Activated CD8-positive, alpha-beta T cell treated with anti-CD3 and anti-CD28 coated beads for 36 hours (primary cell): ENCODE measurements at regions not wholly inside any gene's neighbourhood (a gene's known extent, or its start where the extent isn't known, plus 50 kb on each side); places are given as distances from the start of the nearest gene placed in this dataset.

Experiments used
- ATAC-seq: fragments of 200-7000 bp; cut with Tn5 transposase; one replicate; pipeline ENCODE4 v1.10.0; 2021; ENCODE audit warnings: mild to moderate bottlenecking, moderate library complexity
- CTCF ChIA-PET: fragments of 350-600 bp; sonication (Branson Sonifier 250); formaldehyde crosslinking; loops from one replicate; lab custom pipeline; 2021; ENCODE audit warnings: antibody characterized with exemption; lab: Charles Lee
- POLR2A ChIA-PET: fragments of 350-600 bp; sonication (Branson Sonifier 250); formaldehyde crosslinking; loops from one replicate; lab custom pipeline; 2021; ENCODE audit warnings: antibody characterized with exemption; lab: Charles Lee
- DNase-seq: peaks from one replicate; pipeline ENCODE4 v3.0.0-alpha.2; 2020
- H3K27ac Mint-ChIP-seq: one replicate; pipeline ENCODE4 v1.8.0; 2021; ENCODE audit warnings: mild to moderate bottlenecking, mixed read lengths
- H3K27me3 Mint-ChIP-seq: one replicate; pipeline ENCODE4 v1.8.0; 2021; ENCODE audit warnings: mixed read lengths
- H3K36me3 Mint-ChIP-seq: one replicate; pipeline ENCODE4 v1.8.0; 2021; ENCODE audit warnings: low read depth, mixed read lengths
- H3K4me1 Mint-ChIP-seq: one replicate; pipeline ENCODE4 v1.8.0; 2021; ENCODE audit warnings: low read depth, mixed read lengths
- H3K4me3 Mint-ChIP-seq: one replicate; pipeline ENCODE4 v1.8.0; 2021; ENCODE audit warnings: mild to moderate bottlenecking, moderate library complexity, mixed read lengths
- H3K9me3 Mint-ChIP-seq: one replicate; pipeline ENCODE4 v1.8.0; 2021; ENCODE audit warnings: mixed read lengths
- intact Hi-C: fragments of 100-400 bp; cut with micrococcal nuclease; formaldehyde crosslinking; loops from one replicate; pipeline ENCODE4 v1.10.0; 2022
- TF ChIP-seq, protein P1 (sequence below): fragments of 200-600 bp; IDR thresholded peaks from one replicate; pipeline ENCODE4 v1.8.0; 2022; ENCODE audit warnings: antibody characterized with exemption, mild to moderate bottlenecking

DNA sequence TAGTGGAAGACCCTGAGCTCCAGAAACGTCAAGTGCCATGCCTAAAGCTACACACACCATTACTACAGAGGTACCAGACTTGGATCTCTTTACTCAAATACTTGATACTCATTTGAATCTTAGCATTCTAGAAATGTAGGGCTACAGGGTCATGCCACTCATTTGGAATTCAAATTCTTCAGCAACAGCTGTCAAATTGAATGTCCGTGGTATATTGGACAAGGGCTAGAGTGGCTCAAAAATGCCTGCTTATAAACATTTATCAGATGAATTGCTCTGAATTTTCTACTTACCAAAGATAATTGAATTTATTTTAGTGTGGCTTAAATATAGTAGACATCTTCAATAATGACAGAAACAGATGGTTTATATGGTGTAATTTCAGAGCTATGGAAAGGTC, 669.7 kb downstream of the SLC4A3 start:
- H3K9me3 Mint-ChIP-seq: peaks cover 2% of the 10 kb centered on the region
- H3K36me3 Mint-ChIP-seq: no peaks in the 10 kb centered on the region
- ChIA-PET CTCF (no interaction called here), POLR2A (no interaction called here)
- DNase-seq: no peak
- no peak overlapping the region for H3K27ac Mint-ChIP-seq
- intact Hi-C loops: no loop called here
- ATAC-seq: no peak
- peaks cover 1% of the 10 kb centered on the region for H3K27me3 Mint-ChIP-seq
- no peak overlapping the region for H3K4me3 Mint-ChIP-seq
- H3K4me1 Mint-ChIP-seq: no peaks in the 10 kb centered on the region
- TF ChIP-seq, protein P1, sequence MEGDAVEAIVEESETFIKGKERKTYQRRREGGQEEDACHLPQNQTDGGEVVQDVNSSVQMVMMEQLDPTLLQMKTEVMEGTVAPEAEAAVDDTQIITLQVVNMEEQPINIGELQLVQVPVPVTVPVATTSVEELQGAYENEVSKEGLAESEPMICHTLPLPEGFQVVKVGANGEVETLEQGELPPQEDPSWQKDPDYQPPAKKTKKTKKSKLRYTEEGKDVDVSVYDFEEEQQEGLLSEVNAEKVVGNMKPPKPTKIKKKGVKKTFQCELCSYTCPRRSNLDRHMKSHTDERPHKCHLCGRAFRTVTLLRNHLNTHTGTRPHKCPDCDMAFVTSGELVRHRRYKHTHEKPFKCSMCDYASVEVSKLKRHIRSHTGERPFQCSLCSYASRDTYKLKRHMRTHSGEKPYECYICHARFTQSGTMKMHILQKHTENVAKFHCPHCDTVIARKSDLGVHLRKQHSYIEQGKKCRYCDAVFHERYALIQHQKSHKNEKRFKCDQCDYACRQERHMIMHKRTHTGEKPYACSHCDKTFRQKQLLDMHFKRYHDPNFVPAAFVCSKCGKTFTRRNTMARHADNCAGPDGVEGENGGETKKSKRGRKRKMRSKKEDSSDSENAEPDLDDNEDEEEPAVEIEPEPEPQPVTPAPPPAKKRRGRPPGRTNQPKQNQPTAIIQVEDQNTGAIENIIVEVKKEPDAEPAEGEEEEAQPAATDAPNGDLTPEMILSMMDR: no peak

GRCh38 chr2:220300806-220301205, 673.4 kb downstream of the SLC4A3 start:
- TF ChIP-seq, protein P1: no peak
- ChIA-PET POLR2A (no interaction called here), CTCF (no interaction called here)
- H3K27me3 Mint-ChIP-seq: peaks cover 1% of the 10 kb centered on the region
- intact Hi-C loops: no loop called here
- ATAC-seq (no peak), DNase-seq (no peak)
- H3K27ac Mint-ChIP-seq: no peak overlapping the region
- peaks cover 2% of the 10 kb centered on the region for H3K9me3 Mint-ChIP-seq
- no peaks in the 10 kb centered on the region for H3K4me1 Mint-ChIP-seq
- H3K4me3 Mint-ChIP-seq: no peak overlapping the region
- no peaks in the 10 kb centered on the region for H3K36me3 Mint-ChIP-seq

DNA sequence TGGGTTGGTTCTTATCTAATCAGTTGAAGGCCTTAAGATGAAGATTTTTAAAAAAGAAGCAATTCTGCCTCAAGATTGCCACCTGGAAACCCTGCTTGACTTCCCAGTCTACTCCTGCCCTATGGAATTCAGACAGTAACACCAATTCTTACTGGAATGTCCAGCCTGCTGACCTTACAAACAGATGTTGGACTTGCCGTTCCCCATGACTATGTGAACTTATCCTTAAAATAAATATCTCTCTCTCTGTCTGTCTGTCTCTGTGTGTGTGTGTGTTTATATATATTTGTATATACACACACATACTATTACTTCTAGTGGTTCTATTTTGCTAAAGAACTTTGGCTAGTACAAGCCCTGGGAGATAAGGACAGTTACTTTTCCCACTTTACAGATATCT, 675.3 kb downstream of the SLC4A3 start:
- no peaks in the 10 kb centered on the region for H3K27me3 Mint-ChIP-seq
- H3K9me3 Mint-ChIP-seq: no peaks in the 10 kb centered on the region
- ChIA-PET POLR2A (no interaction called here), CTCF (no interaction called here)
- H3K36me3 Mint-ChIP-seq: no peaks in the 10 kb centered on the region
- DNase-seq (no peak), ATAC-seq (no peak)
- intact Hi-C loops: no loop called here
- no peak overlapping the region for H3K4me3 Mint-ChIP-seq
- no peak overlapping the region for H3K27ac Mint-ChIP-seq
- TF ChIP-seq, protein P1: no peak
- H3K4me1 Mint-ChIP-seq: no peaks in the 10 kb centered on the region

DNA sequence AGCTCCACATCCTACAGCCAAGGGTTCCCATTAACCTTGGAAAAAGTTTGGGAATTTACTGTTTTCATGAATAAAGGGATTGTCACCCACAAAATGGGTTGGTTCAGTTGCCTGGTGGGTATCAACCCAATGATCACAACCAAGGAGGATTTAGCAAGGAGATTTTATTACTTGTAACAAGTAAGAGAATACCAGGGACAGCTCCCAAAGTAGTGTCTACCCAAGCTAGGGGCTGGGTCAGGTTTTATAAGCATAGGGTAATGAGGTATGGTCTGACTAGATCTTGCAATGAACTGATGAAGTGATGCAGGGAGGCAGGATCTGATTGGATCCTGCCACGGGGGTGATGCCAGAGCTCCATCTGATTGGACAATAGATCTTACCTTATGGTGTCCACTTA, 681.8 kb downstream of the SLC4A3 start:
- Mint-ChIP-seq H3K27ac (no peak overlapping the region), H3K36me3 (no peaks in the 10 kb centered on the region), H3K27me3 (no peaks in the 10 kb centered on the region), H3K9me3 (no peaks in the 10 kb centered on the region), H3K4me3 (no peak overlapping the region), H3K4me1 (no peaks in the 10 kb centered on the region)
- intact Hi-C loops: no loop called here
- no peak for ATAC-seq
- TF ChIP-seq, protein P1: no peak
- no peak for DNase-seq
- ChIA-PET POLR2A (no interaction called here), CTCF (interaction anchor here (0.6 kb wide), 1 partner anchor 12 kb away, joined by 3 read pairs; no protein-coding TSS in a partner anchor)

- no peaks in the 10 kb centered on the region for H3K4me1 Mint-ChIP-seq
- ATAC-seq (no peak), DNase-seq (no peak)
- ChIA-PET POLR2A (no interaction called here), CTCF (no interaction called here)
- H3K4me3 Mint-ChIP-seq: no peak overlapping the region
- H3K27ac Mint-ChIP-seq: no peak overlapping the region
- no peaks in the 10 kb centered on the region for H3K27me3 Mint-ChIP-seq
- intact Hi-C loops: no loop called here
- TF ChIP-seq, protein P1: no peak
- H3K36me3 Mint-ChIP-seq: no peaks in the 10 kb centered on the region
- H3K9me3 Mint-ChIP-seq: no peaks in the 10 kb centered on the region
Observed at GRCh38 chr2:220310451-220310861, 683.0 kb downstream of the SLC4A3 start.
